Anterior cingulate cortex (tissue), 58 donors: ENCODE measurements at regions not wholly inside any gene's neighbourhood (a gene's known extent, or its start where the extent isn't known, plus 50 kb on each side); places are given as distances from the start of the nearest gene placed in this dataset.
"Not testable (repeated sequence)": the region's sequence is repeated elsewhere in the genome, so short reads cannot be mapped to it uniquely, and the experiment has no call there.

Source experiments
- DNase-seq, 58 donors: peaks; one replicate each; lab custom pipeline; 2025; lab: John Stamatoyannopoulos, UW

DNA sequence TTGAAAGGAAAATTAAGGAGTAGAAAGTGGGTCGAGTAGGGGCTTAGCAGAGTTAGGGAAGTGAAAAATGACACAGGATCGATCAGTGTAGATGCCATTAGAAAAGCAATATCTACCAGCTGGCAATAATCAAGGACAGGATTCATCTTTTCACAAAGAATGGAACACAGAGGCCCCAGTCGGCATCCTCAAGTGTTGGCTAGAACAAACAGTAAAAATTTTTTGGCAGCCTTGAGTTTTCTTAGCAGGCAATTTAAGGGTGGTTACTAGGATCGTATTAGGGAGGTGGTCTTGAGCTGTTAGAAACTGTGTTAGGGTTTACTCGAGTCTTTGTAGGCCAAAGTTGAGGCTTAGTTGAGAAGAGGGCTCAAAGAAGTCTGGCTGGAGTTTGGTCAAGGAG is 658.8 kb upstream of the SGO1 start:
- no peak for DNase-seq

DNA sequence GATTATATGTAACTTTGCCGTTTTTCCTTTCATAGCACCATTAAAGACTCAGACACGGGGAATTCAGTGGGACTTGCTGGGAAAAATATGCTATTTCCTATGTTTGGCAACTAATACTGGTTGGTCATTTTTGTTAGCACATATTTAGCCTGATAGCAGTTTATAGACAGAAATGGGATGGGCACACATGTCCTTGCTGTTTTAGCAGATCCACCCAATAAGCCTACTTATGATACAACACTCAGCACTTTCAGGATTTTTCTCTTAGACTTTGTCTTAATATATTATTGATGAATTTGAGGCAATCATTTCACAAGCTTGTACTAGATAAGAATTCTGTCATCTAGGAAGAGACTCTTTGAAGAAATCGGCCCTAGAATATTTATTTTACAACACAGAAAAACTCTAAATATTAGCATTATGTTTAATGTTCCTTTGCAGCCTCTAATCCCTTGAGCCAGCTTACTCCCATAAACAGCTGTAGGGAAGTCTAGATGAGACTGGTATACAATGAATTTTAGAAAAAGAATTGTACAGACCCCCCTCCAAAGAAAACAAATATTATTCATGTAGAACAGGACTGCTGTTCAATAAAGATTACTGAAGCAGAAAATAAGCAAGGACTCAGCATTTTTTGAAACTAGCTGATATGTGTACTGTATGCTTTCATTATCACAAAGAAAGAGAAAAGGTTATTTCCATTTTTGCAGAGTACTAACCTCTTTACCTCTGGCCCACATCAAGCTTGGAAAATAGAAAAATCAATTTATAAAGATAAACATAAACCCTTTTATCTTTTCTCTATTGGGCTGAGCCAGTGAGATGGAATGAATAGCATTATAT is 656.8 kb upstream of the SGO1 start:
- no peak for DNase-seq

DNA sequence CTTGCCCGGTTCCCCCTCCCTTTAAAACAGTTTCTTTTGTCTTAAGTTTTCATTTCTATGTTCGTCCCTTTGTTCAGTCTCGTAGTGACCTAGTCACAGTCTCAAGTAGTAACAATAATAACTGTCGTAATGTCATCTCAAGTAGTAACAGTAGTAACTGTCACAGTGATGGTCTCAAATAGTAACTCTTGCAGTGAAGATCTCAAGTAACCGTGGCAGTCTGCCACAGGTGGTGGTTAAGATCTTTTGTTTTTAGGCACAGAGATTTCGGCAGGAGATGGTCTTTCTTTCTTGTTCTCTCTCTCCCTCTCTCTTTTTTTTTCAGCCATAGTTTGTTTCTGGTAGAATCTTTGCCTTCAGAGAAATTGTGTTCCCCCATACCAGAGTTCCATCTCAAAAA is 656.0 kb upstream of the SGO1 start:
- no peak for DNase-seq

DNA sequence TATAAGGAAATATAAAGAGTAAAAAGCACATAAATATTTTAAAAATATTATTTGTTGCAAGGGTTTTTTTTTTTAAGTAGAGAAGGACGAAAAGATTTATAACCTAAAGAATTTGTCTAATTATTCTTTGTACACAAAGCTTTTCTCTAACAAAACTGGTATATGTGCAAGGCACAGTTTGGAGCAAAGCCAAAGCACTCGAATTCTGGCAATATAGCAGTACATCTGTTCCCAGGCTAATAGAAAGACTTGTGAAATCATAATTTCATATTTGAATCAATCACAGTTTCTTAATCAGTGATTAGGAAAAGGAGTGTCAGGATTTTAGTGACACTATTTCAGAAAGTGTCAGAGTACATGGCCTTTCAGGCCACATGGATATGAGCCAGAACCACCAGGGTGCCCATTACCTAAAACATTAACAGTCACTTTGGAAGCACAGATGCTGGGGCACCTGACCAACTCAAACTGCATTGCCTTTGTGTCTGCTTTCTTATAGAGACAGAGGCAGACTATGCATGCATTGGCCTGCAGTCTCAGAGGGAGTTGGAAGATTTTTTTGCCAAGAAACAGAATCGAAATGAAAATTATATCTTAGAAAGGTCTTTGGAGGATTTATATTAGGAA is 651.8 kb upstream of the SGO1 start:
- no peak for DNase-seq

GRCh38 chr3:20836801-20837200 is 650.8 kb upstream of the SGO1 start:
- no peak for DNase-seq

GRCh38 chr3:20832963-20833362 is 647.0 kb upstream of the SGO1 start:
- no peak for DNase-seq

DNA sequence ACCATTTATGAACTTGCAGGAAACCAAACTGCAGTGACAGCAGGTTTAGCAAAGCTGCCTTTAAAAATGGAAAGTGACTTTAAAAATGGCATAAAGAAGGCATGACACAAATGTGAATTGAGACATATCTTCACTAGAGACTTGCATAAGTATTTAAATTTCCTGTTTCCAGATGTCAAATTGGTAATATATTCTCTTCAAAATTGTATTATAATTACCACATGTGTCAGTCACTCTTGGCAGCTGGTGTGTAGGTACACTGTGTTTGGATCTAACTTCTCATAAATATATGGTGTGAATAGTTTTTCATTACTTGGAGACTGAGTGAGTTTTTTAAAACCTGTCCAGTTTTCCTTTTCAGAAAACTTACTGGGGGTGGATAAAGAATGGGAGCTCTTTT is 636.2 kb upstream of the SGO1 start:
- no peak for DNase-seq

- DNase-seq: not testable (repeated sequence)
These were observed 634.9 kb upstream of the SGO1 start for GRCh38 chr3:20820872-20821271.

DNA sequence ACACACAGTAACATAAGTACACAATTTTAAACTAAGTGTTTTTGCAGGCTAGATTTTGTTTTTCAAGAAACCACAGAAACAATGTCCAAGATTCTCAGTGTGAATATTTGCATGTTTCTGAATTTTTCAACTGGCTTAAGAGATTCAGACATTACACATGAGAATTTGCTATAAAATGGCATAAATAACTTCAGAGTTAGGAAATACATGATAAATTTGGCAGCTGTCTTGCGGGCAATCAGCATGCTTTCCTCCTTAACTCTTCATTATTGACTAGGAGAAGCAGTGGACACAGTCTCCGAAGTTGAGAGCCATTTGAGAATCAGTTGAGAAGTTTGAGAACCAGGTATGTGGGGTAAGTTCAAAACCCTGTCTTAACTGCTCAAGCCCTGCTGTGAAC is 625.6 kb upstream of the SGO1 start:
- DNase-seq: no peak

DNA sequence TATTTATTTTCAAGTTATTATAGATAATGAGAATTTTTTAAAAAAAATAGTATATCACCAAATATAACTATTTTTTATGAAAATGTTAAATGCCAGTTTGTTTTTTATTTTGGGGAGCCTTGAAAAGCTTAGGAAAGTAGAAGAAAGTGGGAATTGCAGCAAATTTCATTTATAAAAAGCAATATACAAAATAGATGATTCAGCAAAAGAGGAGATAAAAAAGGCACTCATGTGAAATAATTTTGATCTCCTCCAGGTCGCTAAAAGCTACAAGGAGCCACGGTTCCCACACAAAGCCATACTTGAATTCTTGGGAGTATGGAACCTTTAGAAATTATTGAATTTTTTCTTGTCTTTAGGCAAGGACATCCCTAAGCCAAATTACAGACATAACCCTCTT is 625.0 kb upstream of the SGO1 start:
- no peak for DNase-seq

DNA sequence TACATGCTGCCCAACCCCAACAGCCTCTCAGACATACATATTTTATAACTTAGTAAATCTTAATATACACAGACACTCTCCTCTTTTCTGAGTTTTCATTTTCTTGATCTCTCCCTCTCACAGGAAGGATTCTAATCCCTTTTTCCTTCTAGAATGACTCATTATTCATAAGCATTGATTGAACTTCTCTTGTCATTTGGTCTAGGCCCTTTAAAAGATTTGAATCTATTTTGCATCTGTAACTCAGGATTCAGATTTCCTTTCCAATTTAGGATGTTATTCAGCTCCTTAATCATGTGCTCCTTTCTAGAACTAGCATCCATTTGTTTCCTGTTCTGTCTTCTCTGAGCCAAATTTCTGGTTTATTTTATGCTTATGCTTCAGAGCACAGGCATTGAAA is 624.5 kb upstream of the SGO1 start:
- DNase-seq: no peak

GRCh38 chr3:20809356-20809755 is 623.4 kb upstream of the SGO1 start:
- no peak for DNase-seq

GRCh38 chr3:20808864-20809263 is 622.9 kb upstream of the SGO1 start:
- no peak for DNase-seq

DNA sequence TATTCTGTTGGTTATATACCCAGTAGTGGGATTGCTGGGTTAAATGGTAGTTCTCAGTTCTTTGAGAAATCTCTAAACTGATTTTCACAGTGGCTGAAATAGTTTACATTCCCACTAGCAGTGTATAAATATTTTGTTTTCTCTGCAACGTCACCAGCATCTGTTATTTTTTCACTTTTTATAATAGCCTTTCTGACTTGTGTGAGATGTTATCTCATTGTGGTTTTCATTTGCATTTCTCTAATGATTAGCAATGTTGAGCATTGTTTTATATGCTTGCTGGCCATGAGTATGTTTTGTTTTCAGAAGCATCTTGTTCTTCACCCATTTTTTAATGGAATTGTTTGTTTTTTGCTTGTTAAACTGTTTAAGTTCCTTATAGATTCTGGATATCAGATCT is 612.7 kb upstream of the SGO1 start:
- no peak for DNase-seq

GRCh38 chr3:20787005-20787404 is 601.0 kb upstream of the SGO1 start:
- DNase-seq: no peak

DNA sequence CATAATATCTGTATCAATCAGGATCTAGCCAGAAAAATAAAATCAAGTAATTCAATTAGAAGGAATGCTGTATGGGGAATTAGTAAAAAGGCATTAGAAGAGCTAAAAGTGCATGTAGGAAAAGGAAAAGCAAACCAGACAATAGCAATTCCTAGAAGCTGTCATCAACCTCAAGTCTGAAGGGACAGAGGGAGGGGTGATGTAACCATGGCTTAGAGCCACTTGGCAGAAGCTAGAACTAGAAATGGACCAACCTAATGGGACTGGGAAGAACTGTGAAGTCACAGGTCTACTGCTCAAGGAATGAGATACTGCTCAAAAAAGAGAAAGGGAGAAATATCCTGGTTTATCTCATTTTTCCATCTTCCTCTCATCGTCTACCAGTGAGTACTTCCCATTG is 590.7 kb upstream of the SGO1 start:
- no peak for DNase-seq

- DNase-seq: no peak
These were observed 590.3 kb upstream of the SGO1 start for GRCh38 chr3:20776286-20776685.

- no peak for DNase-seq
These were observed 587.4 kb upstream of the SGO1 start for GRCh38 chr3:20773320-20773984.

GRCh38 chr3:20772869-20773268 is 586.9 kb upstream of the SGO1 start:
- no peak for DNase-seq

DNA sequence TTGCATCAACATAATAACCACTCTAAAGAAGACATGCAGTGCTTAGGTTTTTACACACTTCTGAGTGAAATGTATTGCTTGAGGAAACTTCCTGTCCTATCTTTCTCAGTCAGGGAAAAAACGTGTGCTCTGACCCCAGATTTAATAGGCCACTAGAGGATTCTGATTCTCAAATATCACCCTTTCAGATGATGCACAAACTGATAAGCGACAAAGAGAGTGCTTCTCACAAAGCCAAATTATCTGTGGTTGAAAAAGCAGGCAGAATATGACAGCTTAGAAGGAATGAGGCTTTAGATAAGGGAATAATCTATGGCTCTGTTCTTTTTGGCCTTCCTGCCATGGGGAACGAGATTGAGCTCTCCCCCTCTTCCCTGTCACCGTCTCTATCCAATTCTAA is 583.4 kb upstream of the SGO1 start:
- no peak for DNase-seq

- no peak for DNase-seq
These were observed 575.0 kb upstream of the SGO1 start for GRCh38 chr3:20760981-20761380.

GRCh38 chr3:20752416-20752815 is 566.4 kb upstream of the SGO1 start:
- no peak for DNase-seq
